Upper lobe of right lung (tissue), 1 donor: ENCODE measurements at regions not wholly inside any gene's neighbourhood (a gene's known extent, or its start where the extent isn't known, plus 50 kb on each side); places are given as distances from the start of the nearest gene placed in this dataset.

Source experiments
- ATAC-seq: fragments of 200-7000 bp; cut with Tn5 transposase; one replicate; pipeline ENCODE4 v1.9.1; 2020; ENCODE audit warnings: mild to moderate bottlenecking, moderate library complexity
- DNase-seq: peaks from one replicate; pipeline ENCODE4 v3.0.0-alpha.2; 2020
- H3K27ac ChIP-seq: fragments of 200-600 bp; one replicate; pipeline ENCODE4 v1.8.0; 2022
- H3K27me3 ChIP-seq: fragments of 200-600 bp; one replicate; pipeline ENCODE4 v1.8.0; 2022; ENCODE audit warnings: mild to moderate bottlenecking
- H3K36me3 ChIP-seq: fragments of 200-600 bp; one replicate; pipeline ENCODE4 v1.8.0; 2022
- H3K4me1 ChIP-seq: fragments of 200-600 bp; one replicate; pipeline ENCODE4 v1.8.0; 2022
- H3K4me3 ChIP-seq: fragments of 200-600 bp; one replicate; pipeline ENCODE4 v1.8.0; 2022; ENCODE audit warnings: mild to moderate bottlenecking
- H3K9me3 ChIP-seq: fragments of 200-600 bp; one replicate; pipeline ENCODE4 v1.8.0; 2022
- intact Hi-C: fragments of 100-400 bp; cut with DNase I; formaldehyde crosslinking; loops from one replicate; pipeline ENCODE4 v1.11.0; 2022
- TF ChIP-seq, protein P1 (sequence below): fragments of 200-600 bp; IDR thresholded peaks from one replicate; pipeline ENCODE4 v1.8.0; 2022; ENCODE audit warnings: antibody characterized with exemption
- donor health status: DM: no; HTN: yes; CAD: no; lungs with severe emphysema.

- H3K4me1 ChIP-seq: peaks cover 21% of the 10 kb centered on the region
- H3K36me3 ChIP-seq: no peaks in the 10 kb centered on the region
- DNase-seq (no peak), ATAC-seq (no peak)
- no peaks in the 10 kb centered on the region for H3K9me3 ChIP-seq
- TF ChIP-seq, protein P1, sequence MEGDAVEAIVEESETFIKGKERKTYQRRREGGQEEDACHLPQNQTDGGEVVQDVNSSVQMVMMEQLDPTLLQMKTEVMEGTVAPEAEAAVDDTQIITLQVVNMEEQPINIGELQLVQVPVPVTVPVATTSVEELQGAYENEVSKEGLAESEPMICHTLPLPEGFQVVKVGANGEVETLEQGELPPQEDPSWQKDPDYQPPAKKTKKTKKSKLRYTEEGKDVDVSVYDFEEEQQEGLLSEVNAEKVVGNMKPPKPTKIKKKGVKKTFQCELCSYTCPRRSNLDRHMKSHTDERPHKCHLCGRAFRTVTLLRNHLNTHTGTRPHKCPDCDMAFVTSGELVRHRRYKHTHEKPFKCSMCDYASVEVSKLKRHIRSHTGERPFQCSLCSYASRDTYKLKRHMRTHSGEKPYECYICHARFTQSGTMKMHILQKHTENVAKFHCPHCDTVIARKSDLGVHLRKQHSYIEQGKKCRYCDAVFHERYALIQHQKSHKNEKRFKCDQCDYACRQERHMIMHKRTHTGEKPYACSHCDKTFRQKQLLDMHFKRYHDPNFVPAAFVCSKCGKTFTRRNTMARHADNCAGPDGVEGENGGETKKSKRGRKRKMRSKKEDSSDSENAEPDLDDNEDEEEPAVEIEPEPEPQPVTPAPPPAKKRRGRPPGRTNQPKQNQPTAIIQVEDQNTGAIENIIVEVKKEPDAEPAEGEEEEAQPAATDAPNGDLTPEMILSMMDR: no peak
- no peaks in the 10 kb centered on the region for H3K27me3 ChIP-seq
- H3K4me3 ChIP-seq: no peak overlapping the region
- no peak overlapping the region for H3K27ac ChIP-seq
- intact Hi-C loops: no loop called here
Measured at GRCh38 chr12:31872831-31873604, 86.2 kb upstream of the RESF1 start.

DNA sequence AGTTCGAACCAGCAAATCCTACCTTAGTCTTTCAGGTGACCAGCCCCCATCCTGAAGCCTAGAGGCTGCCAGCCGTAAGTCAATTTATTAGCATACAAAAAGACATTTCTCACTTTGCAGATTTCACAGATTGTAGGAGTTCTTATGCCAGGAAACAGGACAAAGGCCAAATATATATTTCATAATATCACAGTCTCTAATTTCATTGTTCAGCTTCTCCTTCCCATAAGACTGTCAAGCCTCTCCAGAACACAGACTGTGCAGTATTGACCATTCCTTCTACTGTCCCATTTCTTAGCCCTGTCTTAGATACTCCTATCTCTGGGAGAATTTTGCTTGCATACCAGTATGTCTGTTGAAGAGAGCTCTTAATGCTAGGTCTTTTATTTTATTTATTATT lies 89.2 kb upstream of the RESF1 start:
- no peaks in the 10 kb centered on the region for H3K27me3 ChIP-seq
- TF ChIP-seq, protein P1: no peak
- peaks cover 11% of the 10 kb centered on the region for H3K4me1 ChIP-seq
- DNase-seq (no peak), ATAC-seq (peak; percentile 57)
- H3K27ac ChIP-seq: no peak overlapping the region
- no peaks in the 10 kb centered on the region for H3K36me3 ChIP-seq
- intact Hi-C loops: no loop called here
- H3K4me3 ChIP-seq: no peak overlapping the region
- H3K9me3 ChIP-seq: no peaks in the 10 kb centered on the region

DNA sequence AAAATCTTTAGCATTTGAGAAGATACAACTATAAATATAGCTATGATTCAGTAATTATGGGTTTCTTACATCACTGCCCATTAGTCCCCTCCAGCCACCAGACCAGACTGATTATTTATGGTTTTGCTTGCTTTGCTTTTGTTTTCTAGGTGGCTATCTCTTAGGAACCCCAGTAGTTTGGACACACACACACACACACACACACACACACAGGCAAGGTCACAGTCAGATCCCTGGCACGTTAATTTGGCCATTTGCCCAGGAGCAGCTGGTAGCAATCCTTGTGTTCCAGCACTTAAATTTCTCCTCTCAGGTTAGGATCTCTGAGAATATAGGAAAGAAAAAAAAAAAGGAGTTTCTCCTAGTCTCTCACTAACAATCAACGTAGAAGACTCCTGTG lies 90.2 kb upstream of the RESF1 start:
- ATAC-seq (no peak), DNase-seq (no peak)
- Histone ChIP-seq H3K9me3 (no peaks in the 10 kb centered on the region), H3K4me3 (no peak overlapping the region), H3K27me3 (no peaks in the 10 kb centered on the region), H3K27ac (no peak overlapping the region), H3K4me1 (peaks cover 7% of the 10 kb centered on the region), H3K36me3 (no peaks in the 10 kb centered on the region)
- TF ChIP-seq, protein P1: no peak
- intact Hi-C loops: no loop called here

DNA sequence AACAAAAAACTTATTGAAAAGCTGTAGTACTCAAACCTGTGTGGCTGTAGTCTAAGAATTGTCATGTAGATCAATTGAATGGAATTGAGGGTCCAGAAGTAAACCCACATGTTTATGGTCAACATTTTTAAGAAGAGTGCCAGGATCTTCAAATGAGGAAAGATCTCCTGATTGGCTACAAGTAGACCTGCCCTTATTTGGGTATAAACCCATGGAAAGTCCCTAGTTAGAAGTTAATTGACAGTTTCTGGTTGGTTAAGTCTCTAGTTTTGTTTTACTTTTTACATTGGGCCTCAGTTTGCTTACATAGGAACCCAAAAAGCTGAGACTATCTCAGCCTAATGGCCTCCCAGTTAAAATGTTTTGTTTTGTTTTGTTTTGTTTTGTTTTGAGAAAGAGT lies 91.9 kb upstream of the RESF1 start:
- H3K36me3 ChIP-seq: no peaks in the 10 kb centered on the region
- no peak overlapping the region for H3K4me3 ChIP-seq
- ATAC-seq (no peak), DNase-seq (no peak)
- TF ChIP-seq, protein P1: no peak
- intact Hi-C loops: no loop called here
- H3K27ac ChIP-seq: no peak overlapping the region
- no peaks in the 10 kb centered on the region for H3K27me3 ChIP-seq
- no peaks in the 10 kb centered on the region for H3K9me3 ChIP-seq
- peaks cover 7% of the 10 kb centered on the region for H3K4me1 ChIP-seq

DNA sequence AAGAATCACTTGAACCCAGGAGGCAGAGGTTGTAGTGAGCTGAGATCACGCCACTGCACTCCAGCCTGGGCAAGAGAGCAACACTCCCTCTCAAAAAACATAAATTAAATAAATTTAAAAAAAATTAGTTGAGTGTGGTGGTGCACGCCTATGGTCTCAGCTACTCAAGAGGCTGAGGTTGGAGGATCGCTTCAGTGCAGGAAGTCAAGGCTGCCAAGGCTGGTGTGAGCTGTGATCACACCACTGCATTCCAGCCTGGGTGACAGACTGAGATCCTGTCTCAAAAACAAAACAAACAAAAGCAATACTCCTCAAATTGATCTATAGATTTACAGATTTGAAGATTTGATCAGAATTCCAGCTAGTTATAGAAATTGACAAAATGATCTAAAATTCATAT lies 92.7 kb upstream of the RESF1 start:
- ATAC-seq (no peak), DNase-seq (no peak)
- TF ChIP-seq, protein P1: no peak
- no peaks in the 10 kb centered on the region for H3K36me3 ChIP-seq
- H3K9me3 ChIP-seq: no peaks in the 10 kb centered on the region
- intact Hi-C loops: no loop called here
- H3K4me3 ChIP-seq: no peak overlapping the region
- H3K27ac ChIP-seq: no peak overlapping the region
- H3K4me1 ChIP-seq: peaks cover 7% of the 10 kb centered on the region
- H3K27me3 ChIP-seq: no peaks in the 10 kb centered on the region

- Histone ChIP-seq H3K9me3 (no peaks in the 10 kb centered on the region), H3K4me1 (peaks cover 7% of the 10 kb centered on the region), H3K36me3 (no peaks in the 10 kb centered on the region), H3K4me3 (no peak overlapping the region), H3K27me3 (no peaks in the 10 kb centered on the region), H3K27ac (no peak overlapping the region)
- TF ChIP-seq, protein P1: no peak
- no peak for ATAC-seq
- intact Hi-C loops: no loop called here
- no peak for DNase-seq
Measured at GRCh38 chr12:31865023-31865422, 94.2 kb upstream of the RESF1 start.
